Liver (tissue), 3 donors: ENCODE measurements at regions not wholly inside any gene's neighbourhood (a gene's known extent, or its start where the extent isn't known, plus 50 kb on each side); places are given as distances from the start of the nearest gene placed in this dataset.

ENCODE experiments used
- EGR1 ChIP-seq, 2 donors: IDR thresholded peaks; 2 replicates each; pipeline ENCODE4 v1.6.1; 2016 to 2018; ENCODE audit warnings: antibody characterized with exemption in 2 of 2, low read depth in 2 of 2
- FOXA1 ChIP-seq: IDR thresholded peaks from 2 replicates; pipeline ENCODE4 v1.6.1; 2016; ENCODE audit warnings: antibody characterized with exemption
- GABPA ChIP-seq, 2 donors: IDR thresholded peaks in 1 of 2; conservative IDR thresholded peaks in 1 of 2; 2 replicates each; pipeline ENCODE4 v1.6.1; 2016; ENCODE audit warnings: antibody characterized with exemption in 2 of 2, mild to moderate bottlenecking in 1 of 2, moderate library complexity in 1 of 2
- JUND ChIP-seq, 2 donors: IDR thresholded peaks; 2 replicates each; pipeline ENCODE4 v1.6.1; 2016; ENCODE audit warnings: antibody characterized with exemption in 2 of 2
- NR2F2 ChIP-seq: IDR thresholded peaks from 2 replicates; pipeline ENCODE4 v1.6.1; 2016; ENCODE audit warnings: antibody characterized with exemption
- RAD21 ChIP-seq, 2 donors: IDR thresholded peaks; 2 replicates each; pipeline ENCODE4 v1.6.1; 2016; ENCODE audit warnings: antibody characterized with exemption in 2 of 2, mild to moderate bottlenecking in 2 of 2
- SP1 ChIP-seq: IDR thresholded peaks from 2 replicates; pipeline ENCODE4 v1.6.1; 2018; ENCODE audit warnings: antibody characterized with exemption, mild to moderate bottlenecking
- TAF1 ChIP-seq: conservative IDR thresholded peaks from 2 replicates; pipeline ENCODE4 v1.6.1; 2016; ENCODE audit warnings: antibody characterized with exemption, mild to moderate bottlenecking
- YY1 ChIP-seq: IDR thresholded peaks from 2 replicates; pipeline ENCODE4 v1.6.1; 2016; ENCODE audit warnings: antibody characterized with exemption, mild to moderate bottlenecking
- TF ChIP-seq, protein P1 (sequence below): fragments of 150-350 bp; IDR thresholded peaks from 2 replicates; pipeline ENCODE4 v1.5.1; 2017; ENCODE audit warnings: improper control_type of control experiment, low read depth, low read length; ENCODE audit not compliant: missing input control
- TF ChIP-seq, protein P2 (sequence below): IDR thresholded peaks from 2 replicates; pipeline ENCODE4 v1.6.1; 2016; ENCODE audit warnings: antibody characterized with exemption
- TF ChIP-seq, protein P3 (sequence below): IDR thresholded peaks from 2 replicates; pipeline ENCODE4 v1.6.1; 2016; ENCODE audit warnings: antibody characterized with exemption, mild to moderate bottlenecking
- TF ChIP-seq, protein P4 (sequence below): IDR thresholded peaks from 2 replicates; pipeline ENCODE4 v1.6.1; 2016; ENCODE audit warnings: antibody characterized with exemption
- donor health status: healthy.
- donor health status: healthy.

DNA sequence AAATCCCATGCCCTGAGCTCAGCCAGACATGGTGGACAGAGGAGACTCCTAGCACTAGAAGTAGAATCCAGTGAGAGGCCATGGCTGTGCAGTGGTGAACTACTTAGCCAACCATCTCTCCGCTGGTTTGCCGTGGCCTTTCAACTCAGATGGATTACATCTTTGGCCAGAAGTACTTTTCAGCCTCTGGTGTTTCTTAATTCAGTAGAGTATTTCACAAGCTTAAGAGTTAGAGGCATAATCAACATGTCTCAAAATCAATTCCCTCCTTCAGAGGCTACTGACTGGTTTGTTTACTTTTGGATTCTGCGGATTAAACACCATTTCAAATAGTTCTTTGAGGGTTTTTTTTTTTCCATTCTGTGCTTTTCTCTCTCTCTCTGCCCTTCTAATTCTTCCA is 91.1 kb upstream of the PGRMC2 start:
- TF ChIP-seq, protein P1, sequence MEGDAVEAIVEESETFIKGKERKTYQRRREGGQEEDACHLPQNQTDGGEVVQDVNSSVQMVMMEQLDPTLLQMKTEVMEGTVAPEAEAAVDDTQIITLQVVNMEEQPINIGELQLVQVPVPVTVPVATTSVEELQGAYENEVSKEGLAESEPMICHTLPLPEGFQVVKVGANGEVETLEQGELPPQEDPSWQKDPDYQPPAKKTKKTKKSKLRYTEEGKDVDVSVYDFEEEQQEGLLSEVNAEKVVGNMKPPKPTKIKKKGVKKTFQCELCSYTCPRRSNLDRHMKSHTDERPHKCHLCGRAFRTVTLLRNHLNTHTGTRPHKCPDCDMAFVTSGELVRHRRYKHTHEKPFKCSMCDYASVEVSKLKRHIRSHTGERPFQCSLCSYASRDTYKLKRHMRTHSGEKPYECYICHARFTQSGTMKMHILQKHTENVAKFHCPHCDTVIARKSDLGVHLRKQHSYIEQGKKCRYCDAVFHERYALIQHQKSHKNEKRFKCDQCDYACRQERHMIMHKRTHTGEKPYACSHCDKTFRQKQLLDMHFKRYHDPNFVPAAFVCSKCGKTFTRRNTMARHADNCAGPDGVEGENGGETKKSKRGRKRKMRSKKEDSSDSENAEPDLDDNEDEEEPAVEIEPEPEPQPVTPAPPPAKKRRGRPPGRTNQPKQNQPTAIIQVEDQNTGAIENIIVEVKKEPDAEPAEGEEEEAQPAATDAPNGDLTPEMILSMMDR = no peak
- TF ChIP-seq TAF1 (no peak), FOXA1 (no peak), SP1 (no peak), RAD21 (IDR thresholded peaks at IDR 0.05) (no peak), NR2F2 (no peak), JUND (IDR thresholded peaks at IDR 0.05) (no peak), GABPA (IDR thresholded peaks at IDR 0.05 in 1 of 2, conservative IDR thresholded peaks at IDR 0.05 in 1 of 2) (no peak), EGR1 (IDR thresholded peaks at IDR 0.05; ENCODE audit: low read depth in 2 of 2) (no peak), YY1 (no peak)
- TF ChIP-seq, protein P2, sequence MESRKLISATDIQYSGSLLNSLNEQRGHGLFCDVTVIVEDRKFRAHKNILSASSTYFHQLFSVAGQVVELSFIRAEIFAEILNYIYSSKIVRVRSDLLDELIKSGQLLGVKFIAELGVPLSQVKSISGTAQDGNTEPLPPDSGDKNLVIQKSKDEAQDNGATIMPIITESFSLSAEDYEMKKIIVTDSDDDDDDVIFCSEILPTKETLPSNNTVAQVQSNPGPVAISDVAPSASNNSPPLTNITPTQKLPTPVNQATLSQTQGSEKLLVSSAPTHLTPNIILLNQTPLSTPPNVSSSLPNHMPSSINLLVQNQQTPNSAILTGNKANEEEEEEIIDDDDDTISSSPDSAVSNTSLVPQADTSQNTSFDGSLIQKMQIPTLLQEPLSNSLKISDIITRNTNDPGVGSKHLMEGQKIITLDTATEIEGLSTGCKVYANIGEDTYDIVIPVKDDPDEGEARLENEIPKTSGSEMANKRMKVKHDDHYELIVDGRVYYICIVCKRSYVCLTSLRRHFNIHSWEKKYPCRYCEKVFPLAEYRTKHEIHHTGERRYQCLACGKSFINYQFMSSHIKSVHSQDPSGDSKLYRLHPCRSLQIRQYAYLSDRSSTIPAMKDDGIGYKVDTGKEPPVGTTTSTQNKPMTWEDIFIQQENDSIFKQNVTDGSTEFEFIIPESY = no peak
- TF ChIP-seq, protein P3, sequence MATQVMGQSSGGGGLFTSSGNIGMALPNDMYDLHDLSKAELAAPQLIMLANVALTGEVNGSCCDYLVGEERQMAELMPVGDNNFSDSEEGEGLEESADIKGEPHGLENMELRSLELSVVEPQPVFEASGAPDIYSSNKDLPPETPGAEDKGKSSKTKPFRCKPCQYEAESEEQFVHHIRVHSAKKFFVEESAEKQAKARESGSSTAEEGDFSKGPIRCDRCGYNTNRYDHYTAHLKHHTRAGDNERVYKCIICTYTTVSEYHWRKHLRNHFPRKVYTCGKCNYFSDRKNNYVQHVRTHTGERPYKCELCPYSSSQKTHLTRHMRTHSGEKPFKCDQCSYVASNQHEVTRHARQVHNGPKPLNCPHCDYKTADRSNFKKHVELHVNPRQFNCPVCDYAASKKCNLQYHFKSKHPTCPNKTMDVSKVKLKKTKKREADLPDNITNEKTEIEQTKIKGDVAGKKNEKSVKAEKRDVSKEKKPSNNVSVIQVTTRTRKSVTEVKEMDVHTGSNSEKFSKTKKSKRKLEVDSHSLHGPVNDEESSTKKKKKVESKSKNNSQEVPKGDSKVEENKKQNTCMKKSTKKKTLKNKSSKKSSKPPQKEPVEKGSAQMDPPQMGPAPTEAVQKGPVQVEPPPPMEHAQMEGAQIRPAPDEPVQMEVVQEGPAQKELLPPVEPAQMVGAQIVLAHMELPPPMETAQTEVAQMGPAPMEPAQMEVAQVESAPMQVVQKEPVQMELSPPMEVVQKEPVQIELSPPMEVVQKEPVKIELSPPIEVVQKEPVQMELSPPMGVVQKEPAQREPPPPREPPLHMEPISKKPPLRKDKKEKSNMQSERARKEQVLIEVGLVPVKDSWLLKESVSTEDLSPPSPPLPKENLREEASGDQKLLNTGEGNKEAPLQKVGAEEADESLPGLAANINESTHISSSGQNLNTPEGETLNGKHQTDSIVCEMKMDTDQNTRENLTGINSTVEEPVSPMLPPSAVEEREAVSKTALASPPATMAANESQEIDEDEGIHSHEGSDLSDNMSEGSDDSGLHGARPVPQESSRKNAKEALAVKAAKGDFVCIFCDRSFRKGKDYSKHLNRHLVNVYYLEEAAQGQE = no peak
- TF ChIP-seq, protein P4, sequence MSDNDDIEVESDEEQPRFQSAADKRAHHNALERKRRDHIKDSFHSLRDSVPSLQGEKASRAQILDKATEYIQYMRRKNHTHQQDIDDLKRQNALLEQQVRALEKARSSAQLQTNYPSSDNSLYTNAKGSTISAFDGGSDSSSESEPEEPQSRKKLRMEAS = no peak
